ENCODE measurements at regions not wholly inside any gene's neighbourhood (a gene's known extent, or its start where the extent isn't known, plus 50 kb on each side); places are given as distances from the start of the nearest gene placed in this dataset.

DNA sequence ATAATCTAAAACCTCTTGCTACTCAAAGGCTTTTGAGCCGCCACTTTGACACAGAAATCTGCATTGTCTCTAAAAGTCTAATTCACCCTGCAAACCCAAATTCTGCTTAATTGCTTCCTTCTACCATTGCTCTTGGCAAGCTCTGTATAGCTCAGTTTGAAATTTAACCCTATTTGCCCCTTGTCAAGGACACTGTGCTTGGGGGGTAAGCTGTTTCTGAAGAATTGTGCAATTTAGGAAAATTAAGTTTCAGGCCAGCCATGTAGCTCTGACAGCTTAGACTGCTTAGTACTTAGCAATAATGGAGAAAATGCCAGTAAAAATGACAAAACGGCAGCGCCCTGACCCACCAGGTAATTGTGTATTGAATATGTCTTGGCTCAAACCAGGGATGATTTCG is 282.2 kb downstream of the OLFM4 start:
- no peak for TF ChIP-seq POLR2A (IDR thresholded peaks at IDR 0.05; ENCODE audit: low read depth, low read length)
- no peak for TF ChIP-seq CTCF (IDR thresholded peaks at IDR 0.05; ENCODE audit: extremely low read depth in 1 of 2, insufficient read depth in 1 of 2, low read depth in 1 of 2, low read length in 2 of 2)
- no peak for TF ChIP-seq EZH2 (IDR thresholded peaks at IDR 0.05; ENCODE audit: borderline replicate concordance, low read depth, low read length, severe bottlenecking)
- no peak for TF ChIP-seq POLR2AphosphoS5 (IDR thresholded peaks at IDR 0.05; ENCODE audit: insufficient read depth, low read depth, low read length)
- no peak for TF ChIP-seq FOS (IDR thresholded peaks at IDR 0.05; ENCODE audit: borderline replicate concordance, insufficient read depth, low read length)
- no peak for TF ChIP-seq MAX (IDR thresholded peaks at IDR 0.05; ENCODE audit: insufficient read depth, insufficient read length)
